ENCODE measurements at regions not wholly inside any gene's neighbourhood (a gene's known extent, or its start where the extent isn't known, plus 50 kb on each side); places are given as distances from the start of the nearest gene placed in this dataset.
A peak's percentile ranks its signal among the peaks of the same experiment; 100 is the strongest.
"Not testable (repeated sequence)": the region's sequence is repeated elsewhere in the genome, so short reads cannot be mapped to it uniquely, and the experiment has no call there.

GRCh38 chr3:125915792-125916375 lies 53.1 kb upstream of the ROPN1B start:
- H3K36me3 Mint-ChIP-seq; H3K36me3 ChIP-seq (replicated peaks in 1 of 2; ENCODE audit: control insufficient read depth in 1 of 2, insufficient read depth in 2 of 2, low read length in 2 of 2); H3K27me3 Mint-ChIP-seq (ENCODE audit: low read depth in 3 of 3); H3K9me3 Mint-ChIP-seq; H3K79me2 ChIP-seq (ENCODE audit: insufficient read depth, low read length); H3K27me3 ChIP-seq (ENCODE audit: control insufficient read depth in 2 of 2, insufficient read depth in 2 of 2, low read length in 2 of 2); H3K9me3 ChIP-seq (replicated peaks in 1 of 2; ENCODE audit: control insufficient read depth in 1 of 2, insufficient read depth in 1 of 2, low read length in 2 of 2); H4K20me1 ChIP-seq (ENCODE audit: insufficient read depth, low read length): not testable (repeated sequence)
- peaks cover 11 to 14% of the 10 kb centered on the region in 2 donors for H3K4me1 ChIP-seq (ENCODE audit: control insufficient read depth in 1 of 2, insufficient read depth in 2 of 2, low read length in 2 of 2)
- H3K27ac ChIP-seq (ENCODE audit: low read depth in 1 of 2, low read length in 2 of 2): peak overlapping the region; percentile 69 to 70
- peak overlapping the region; percentile 71 for H2AFZ ChIP-seq (ENCODE audit: insufficient read depth, low read depth, low read length, poor library complexity, severe bottlenecking)
- under 1% methylated on average over 37 of the region's 40 CpGs for WGBS (ENCODE audit: insufficient coverage)
- Mint-ChIP-seq H3K27ac (peak overlapping the region; percentile 89 to 96 (median 95)), H3K4me1 (peaks cover 11% of the 10 kb centered on the region), H3K4me3 (peak overlapping the region; percentile 83 to 91)
- peak; percentile 97 to 98 (median 97) for DNase-seq
- H3K4me3 ChIP-seq (replicated peaks in 1 of 3; ENCODE audit: low read depth in 2 of 3, low read length in 3 of 3): peak overlapping the region; percentile 45 to 85 (median 51)
- intact Hi-C loops (cut with micrococcal nuclease): loop anchor here (5.0 to 10.0 kb wide), 4 partner anchors 311 to 559 kb away; partner anchors contain the start of genes ZXDC (in 2 of the 2) and KLF15 (in 1 of the 2)
- peak overlapping the region; percentile 52 for H3K4me2 ChIP-seq (replicated peaks; ENCODE audit: extremely low read depth, low read length, poor library complexity, severe bottlenecking)
- peak overlapping the region; percentile 61 for H3K9ac ChIP-seq (ENCODE audit: insufficient read depth, low read length, poor library complexity, severe bottlenecking)

DNA sequence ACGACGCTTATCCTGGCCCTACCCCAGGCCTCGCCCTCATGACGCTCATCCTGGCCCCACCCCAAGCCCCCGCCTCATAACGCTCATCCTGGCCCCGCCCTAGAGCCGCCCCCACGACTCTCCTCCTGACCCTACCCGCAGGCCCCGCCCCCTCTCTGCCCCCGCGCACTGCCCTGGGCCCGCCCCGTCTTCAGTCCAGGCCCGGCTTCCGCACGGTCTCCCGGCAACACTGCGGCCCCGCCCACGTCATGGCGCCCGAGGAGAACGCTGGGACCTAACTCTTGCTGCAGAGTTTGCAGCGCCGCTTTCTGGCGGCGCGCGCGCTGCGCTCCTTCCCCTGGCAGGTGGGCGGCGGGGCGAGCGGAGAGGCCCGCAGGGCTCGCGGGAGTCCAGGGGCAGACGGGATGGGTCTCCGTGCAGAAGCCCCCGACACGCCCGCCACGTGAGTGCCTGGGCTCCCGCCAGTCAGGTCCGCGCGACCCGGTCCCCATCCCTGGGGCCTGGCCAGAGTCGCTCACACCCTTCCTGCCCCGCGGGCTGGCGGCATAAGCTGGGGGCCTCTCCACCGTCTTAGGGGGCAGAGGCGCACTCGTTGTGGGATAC lies 52.5 kb upstream of the ROPN1B start:
- Histone ChIP-seq H3K4me3 (replicated peaks in 1 of 3; ENCODE audit: low read depth in 2 of 3, low read length in 3 of 3) (peak overlapping the region; percentile 50 to 85 (median 57)), H2AFZ (ENCODE audit: insufficient read depth, low read depth, low read length, poor library complexity, severe bottlenecking) (peak overlapping the region; percentile 97), H3K4me2 (replicated peaks; ENCODE audit: extremely low read depth, low read length, poor library complexity, severe bottlenecking) (peak overlapping the region; percentile 78), H3K9me3 (replicated peaks in 1 of 2; ENCODE audit: control insufficient read depth in 1 of 2, insufficient read depth in 1 of 2, low read length in 2 of 2) (no peaks in the 10 kb centered on the region), H3K9ac (ENCODE audit: insufficient read depth, low read length, poor library complexity, severe bottlenecking) (peak overlapping the region; percentile 61), H3K27ac (ENCODE audit: low read depth in 1 of 2, low read length in 2 of 2) (peak overlapping the region; percentile 69 to 70), H3K4me1 (ENCODE audit: control insufficient read depth in 1 of 2, insufficient read depth in 2 of 2, low read length in 2 of 2) (peaks cover 11 to 14% of the 10 kb centered on the region in 2 donors), H3K27me3 (ENCODE audit: control insufficient read depth in 2 of 2, insufficient read depth in 2 of 2, low read length in 2 of 2) (no peaks in the 10 kb centered on the region), H4K20me1 (ENCODE audit: insufficient read depth, low read length) (no peaks in the 10 kb centered on the region), H3K36me3 (replicated peaks in 1 of 2; ENCODE audit: control insufficient read depth in 1 of 2, insufficient read depth in 2 of 2, low read length in 2 of 2) (no peaks in the 10 kb centered on the region), H3K79me2 (ENCODE audit: insufficient read depth, low read length) (no peaks in the 10 kb centered on the region)
- Mint-ChIP-seq H3K9me3 (peaks cover 0 to 2% (median 0%) of the 10 kb centered on the region in 7 donors), H3K4me3 (peak overlapping the region; percentile 83 to 91), H3K36me3 (no peaks in the 10 kb centered on the region), H3K27me3 (ENCODE audit: low read depth in 3 of 3) (peaks cover 0 to 3% (median 0%) of the 10 kb centered on the region in 3 donors), H3K27ac (peak overlapping the region; percentile 89 to 96 (median 95)), H3K4me1 (peaks cover 11% of the 10 kb centered on the region)
- intact Hi-C loops (cut with micrococcal nuclease): loop anchor here (5.0 to 10.0 kb wide), 4 partner anchors 312 to 558 kb away; partner anchors contain the start of genes ZXDC (in 2 of the 2) and KLF15 (in 1 of the 2)
- peak; percentile 83 to 95 (median 93) for DNase-seq
- TF ChIP-seq CTCF (IDR thresholded peaks at IDR 0.05): peak; percentile 14
- whole genome bisulfite sequencing (ENCODE audit: insufficient coverage): under 1% methylated on average over 50 of the region's 58 CpGs

DNA sequence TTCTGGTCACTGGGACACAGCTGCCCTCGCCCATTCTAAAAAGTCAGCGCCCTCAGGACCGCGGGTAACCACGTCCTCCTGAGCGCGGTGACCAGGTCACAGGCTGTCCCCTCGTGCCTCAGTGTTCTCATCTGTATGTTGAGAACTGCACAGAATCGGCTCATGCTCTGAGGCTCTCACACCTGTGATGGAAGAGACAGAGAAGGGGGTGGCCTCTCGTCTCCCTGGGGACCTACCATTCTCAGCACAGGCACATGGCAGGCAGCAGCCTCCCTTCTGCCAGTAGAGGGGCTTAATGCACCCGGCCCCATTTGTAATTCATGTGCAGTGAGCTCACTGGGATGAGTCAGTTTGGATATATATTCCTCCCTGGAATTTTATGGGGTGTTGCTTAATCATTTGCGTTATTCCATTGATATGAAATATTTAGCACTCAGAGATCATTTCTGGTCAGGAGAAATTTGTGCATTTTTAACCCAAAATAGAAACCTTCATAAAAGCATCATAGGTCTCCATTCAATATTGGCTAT lies 51.9 kb upstream of the ROPN1B start:
- peak overlapping the region; percentile 78 for H3K4me2 ChIP-seq (replicated peaks; ENCODE audit: extremely low read depth, low read length, poor library complexity, severe bottlenecking)
- H3K4me1 ChIP-seq (ENCODE audit: control insufficient read depth in 1 of 2, insufficient read depth in 2 of 2, low read length in 2 of 2): peaks cover 11 to 14% of the 10 kb centered on the region in 2 donors
- WGBS (ENCODE audit: insufficient coverage): 0% methylated on average over 9 of the region's 12 CpGs
- DNase-seq: peak in 1 of 3 donors; percentile 14
- not testable (repeated sequence) for H3K36me3 ChIP-seq (replicated peaks in 1 of 2; ENCODE audit: control insufficient read depth in 1 of 2, insufficient read depth in 2 of 2, low read length in 2 of 2); H4K20me1 ChIP-seq (ENCODE audit: insufficient read depth, low read length); H3K9me3 ChIP-seq (replicated peaks in 1 of 2; ENCODE audit: control insufficient read depth in 1 of 2, insufficient read depth in 1 of 2, low read length in 2 of 2); H3K27me3 ChIP-seq (ENCODE audit: control insufficient read depth in 2 of 2, insufficient read depth in 2 of 2, low read length in 2 of 2); H3K36me3 Mint-ChIP-seq; H3K79me2 ChIP-seq (ENCODE audit: insufficient read depth, low read length); H3K27me3 Mint-ChIP-seq (ENCODE audit: low read depth in 3 of 3); H3K9me3 Mint-ChIP-seq
- Mint-ChIP-seq H3K4me1 (peaks cover 11% of the 10 kb centered on the region), H3K4me3 (peak overlapping the region; percentile 83 to 86), H3K27ac (peak overlapping the region in 6 of 7 donors; percentile 1 to 89 (median 56))
- H3K27ac ChIP-seq (ENCODE audit: low read depth in 1 of 2, low read length in 2 of 2): peak overlapping the region in 1 of 2 donors; percentile 11
- intact Hi-C loops (cut with micrococcal nuclease): loop anchor here (5.0 to 10.0 kb wide), 4 partner anchors 312 to 558 kb away; partner anchors contain the start of genes ZXDC (in 2 of the 2) and KLF15 (in 1 of the 2)
- peak overlapping the region; percentile 46 for H3K9ac ChIP-seq (ENCODE audit: insufficient read depth, low read length, poor library complexity, severe bottlenecking)
- H3K4me3 ChIP-seq (replicated peaks in 1 of 3; ENCODE audit: low read depth in 2 of 3, low read length in 3 of 3): peak overlapping the region; percentile 50 to 85 (median 57)
- peak overlapping the region; percentile 97 for H2AFZ ChIP-seq (ENCODE audit: insufficient read depth, low read depth, low read length, poor library complexity, severe bottlenecking)
